Liver (tissue), 8 donors: ENCODE measurements at regions not wholly inside any gene's neighbourhood (a gene's known extent, or its start where the extent isn't known, plus 50 kb on each side); places are given as distances from the start of the nearest gene placed in this dataset.
A peak's percentile ranks its signal among the peaks of the same experiment; 100 is the strongest.

ENCODE experiments used
- DNase-seq: peaks from one replicate; pipeline ENCODE4 v3.0.0-alpha.2; 2017; ENCODE audit warnings: low spot score
- H3K27ac ChIP-seq, 2 donors: one replicate each; pipeline ENCODE4 v1.7.0; 2013; ENCODE audit warnings: inconsistent platforms in 2 of 2, low read length in 2 of 2, control low read depth in 1 of 2, low read depth in 1 of 2, mild to moderate bottlenecking in 1 of 2
- H3K27me3 ChIP-seq, 4 donors: one replicate each; pipeline versions ENCODE4 v1.6.1 to v1.7.0; 2013; ENCODE audit warnings: low read length in 3 of 4, inconsistent platforms in 1 of 4, mild to moderate bottlenecking in 1 of 4, moderate library complexity in 1 of 4; ENCODE audit not compliant: control insufficient read depth in 4 of 4, insufficient read depth in 4 of 4
- H3K36me3 ChIP-seq, 4 donors: one replicate each; pipeline versions ENCODE4 v1.6.1 to v1.7.0; 2013; ENCODE audit warnings: low read length in 3 of 4, mild to moderate bottlenecking in 3 of 4, low read depth in 1 of 4, moderate library complexity in 1 of 4; ENCODE audit not compliant: control insufficient read depth in 4 of 4, insufficient read depth in 3 of 4
- H3K4me1 ChIP-seq, 4 donors: one replicate each; pipeline versions ENCODE4 v1.6.1 to v1.7.0; 2013; ENCODE audit warnings: low read length in 3 of 4, mild to moderate bottlenecking in 3 of 4, moderate library complexity in 1 of 4; ENCODE audit not compliant: control insufficient read depth in 4 of 4, insufficient read depth in 4 of 4
- H3K4me3 ChIP-seq, 3 donors: one replicate each; pipeline versions ENCODE4 v1.6.1 to v1.7.0; 2013; ENCODE audit warnings: low read length in 3 of 3, control low read depth in 1 of 3, low read depth in 1 of 3, mild to moderate bottlenecking in 1 of 3
- H3K9ac ChIP-seq, 2 donors: one replicate each; pipeline ENCODE4 v1.7.0; 2013; ENCODE audit warnings: low read length in 2 of 2, mild to moderate bottlenecking in 2 of 2, moderate library complexity in 2 of 2, control low read depth in 1 of 2, low read depth in 1 of 2
- H3K9me3 ChIP-seq, 4 donors: one replicate each; pipeline versions ENCODE4 v1.6.1 to v1.7.0; 2013; ENCODE audit warnings: low read length in 3 of 4; ENCODE audit not compliant: control insufficient read depth in 4 of 4
- CTCF ChIP-seq: fragments of 150-350 bp; IDR thresholded peaks from 2 replicates; pipeline ENCODE4 v1.5.1; 2017; ENCODE audit warnings: improper control_type of control experiment, low read depth, low read length; ENCODE audit not compliant: missing input control
- EGR1 ChIP-seq, 2 donors: IDR thresholded peaks; 2 replicates each; pipeline ENCODE4 v1.6.1; 2016 to 2018; ENCODE audit warnings: antibody characterized with exemption in 2 of 2, low read depth in 2 of 2
- FOXA2 ChIP-seq: IDR thresholded peaks from 2 replicates; pipeline ENCODE4 v1.6.1; 2016; ENCODE audit warnings: antibody characterized with exemption
- GABPA ChIP-seq, 2 donors: IDR thresholded peaks in 1 of 2; conservative IDR thresholded peaks in 1 of 2; 2 replicates each; pipeline ENCODE4 v1.6.1; 2016; ENCODE audit warnings: antibody characterized with exemption in 2 of 2, mild to moderate bottlenecking in 1 of 2, moderate library complexity in 1 of 2
- HNF4A ChIP-seq, 2 donors: conservative IDR thresholded peaks; 2 replicates each; pipeline ENCODE4 v1.6.1; 2016; ENCODE audit warnings: antibody characterized with exemption in 2 of 2, mild to moderate bottlenecking in 2 of 2
- HNF4G ChIP-seq: IDR thresholded peaks from 2 replicates; pipeline ENCODE4 v1.6.1; 2016; ENCODE audit warnings: antibody characterized with exemption
- JUND ChIP-seq, 2 donors: IDR thresholded peaks; 2 replicates each; pipeline ENCODE4 v1.6.1; 2016; ENCODE audit warnings: antibody characterized with exemption in 2 of 2
- MAX ChIP-seq: IDR thresholded peaks from 2 replicates; pipeline ENCODE4 v1.6.1; 2016; ENCODE audit warnings: antibody characterized with exemption
- RAD21 ChIP-seq, 2 donors: IDR thresholded peaks; 2 replicates each; pipeline ENCODE4 v1.6.1; 2016; ENCODE audit warnings: antibody characterized with exemption in 2 of 2, mild to moderate bottlenecking in 2 of 2
- REST ChIP-seq: IDR thresholded peaks from 2 replicates; pipeline ENCODE4 v1.6.1; 2016; ENCODE audit warnings: antibody characterized with exemption, mild to moderate bottlenecking
- SP1 ChIP-seq: IDR thresholded peaks from 2 replicates; pipeline ENCODE4 v1.6.1; 2018; ENCODE audit warnings: antibody characterized with exemption, mild to moderate bottlenecking
- TAF1 ChIP-seq: conservative IDR thresholded peaks from 2 replicates; pipeline ENCODE4 v1.6.1; 2016; ENCODE audit warnings: antibody characterized with exemption, mild to moderate bottlenecking
- YY1 ChIP-seq: IDR thresholded peaks from 2 replicates; pipeline ENCODE4 v1.6.1; 2016; ENCODE audit warnings: antibody characterized with exemption, mild to moderate bottlenecking
- WGBS: extraction: QIAGEN DNeasy Blood & Tissue Kit; methylation state at CpG from one replicate; pipeline ENCODE4 v1.1.7; 2013; 5-methylcytosine and 5-hydroxymethylcytosine counted together
- TF ChIP-seq, protein P1 (sequence below): IDR thresholded peaks from 2 replicates; pipeline ENCODE4 v1.6.1; 2016; ENCODE audit warnings: antibody characterized with exemption
- TF ChIP-seq, protein P2 (sequence below): IDR thresholded peaks from 2 replicates; pipeline ENCODE4 v1.6.1; 2016; ENCODE audit warnings: antibody characterized with exemption
- donor health status: healthy.
- donor health status: healthy.
- donor health status: healthy.
- donor health status: healthy.
- donor health status: healthy.

DNA sequence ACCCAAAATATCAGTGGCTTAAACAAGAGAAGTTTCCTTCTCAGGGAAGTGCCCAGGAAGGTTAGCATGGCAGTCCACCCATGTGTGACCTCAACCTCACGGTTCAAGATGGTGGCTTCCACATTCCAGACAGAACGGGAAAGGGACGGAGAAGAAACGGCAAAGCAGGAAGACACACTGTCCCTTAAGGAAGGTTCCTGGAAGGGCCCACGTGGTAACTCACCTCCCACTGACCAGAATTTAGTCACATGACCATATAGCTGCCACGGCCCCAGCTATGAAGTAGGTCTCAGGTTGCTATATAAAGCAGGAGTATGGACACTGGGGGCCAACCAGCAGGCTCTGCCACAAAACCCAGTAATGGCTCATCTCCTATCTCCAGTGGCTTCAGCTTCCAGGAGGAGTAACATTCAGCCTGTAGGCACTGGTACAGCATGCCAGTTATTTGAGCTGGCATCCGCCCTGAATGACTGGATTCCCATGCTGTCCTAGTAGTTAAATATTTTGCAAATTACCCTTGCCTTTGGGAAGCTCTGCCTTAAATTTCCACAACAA, 278.5 kb upstream of the KLF14 start:
- Histone ChIP-seq H3K9me3 (no peaks in the 10 kb centered on the region), H3K36me3 (no peaks in the 10 kb centered on the region), H3K9ac (no peak overlapping the region)

GRCh38 chr7:131013716-131014115, 279.7 kb upstream of the KLF14 start:
- Histone ChIP-seq H3K27me3 (no peaks in the 10 kb centered on the region), H3K36me3 (no peaks in the 10 kb centered on the region), H3K4me1 (peaks cover 19 to 49% (median 33%) of the 10 kb centered on the region in 4 donors), H3K9ac (no peak overlapping the region), H3K27ac (no peak overlapping the region), H3K9me3 (no peaks in the 10 kb centered on the region), H3K4me3 (no peak overlapping the region)
- WGBS = 93% methylated on average over 11 of the region's 11 CpGs
- no peak for TF ChIP-seq EGR1 (IDR thresholded peaks at IDR 0.05; ENCODE audit: low read depth in 2 of 2)
- no peak for TF ChIP-seq YY1
- no peak for TF ChIP-seq RAD21 (IDR thresholded peaks at IDR 0.05)
- TF ChIP-seq GABPA (IDR thresholded peaks at IDR 0.05 in 1 of 2, conservative IDR thresholded peaks at IDR 0.05 in 1 of 2) = no peak
- TF ChIP-seq, protein P1, sequence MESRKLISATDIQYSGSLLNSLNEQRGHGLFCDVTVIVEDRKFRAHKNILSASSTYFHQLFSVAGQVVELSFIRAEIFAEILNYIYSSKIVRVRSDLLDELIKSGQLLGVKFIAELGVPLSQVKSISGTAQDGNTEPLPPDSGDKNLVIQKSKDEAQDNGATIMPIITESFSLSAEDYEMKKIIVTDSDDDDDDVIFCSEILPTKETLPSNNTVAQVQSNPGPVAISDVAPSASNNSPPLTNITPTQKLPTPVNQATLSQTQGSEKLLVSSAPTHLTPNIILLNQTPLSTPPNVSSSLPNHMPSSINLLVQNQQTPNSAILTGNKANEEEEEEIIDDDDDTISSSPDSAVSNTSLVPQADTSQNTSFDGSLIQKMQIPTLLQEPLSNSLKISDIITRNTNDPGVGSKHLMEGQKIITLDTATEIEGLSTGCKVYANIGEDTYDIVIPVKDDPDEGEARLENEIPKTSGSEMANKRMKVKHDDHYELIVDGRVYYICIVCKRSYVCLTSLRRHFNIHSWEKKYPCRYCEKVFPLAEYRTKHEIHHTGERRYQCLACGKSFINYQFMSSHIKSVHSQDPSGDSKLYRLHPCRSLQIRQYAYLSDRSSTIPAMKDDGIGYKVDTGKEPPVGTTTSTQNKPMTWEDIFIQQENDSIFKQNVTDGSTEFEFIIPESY = no peak
- TF ChIP-seq JUND (IDR thresholded peaks at IDR 0.05) = no peak
- TF ChIP-seq HNF4A (conservative IDR thresholded peaks at IDR 0.05) = no peak
- TF ChIP-seq MAX = no peak
- TF ChIP-seq REST = no peak
- TF ChIP-seq CTCF = no peak
- no peak for TF ChIP-seq HNF4G
- no peak for TF ChIP-seq FOXA2
- no peak for TF ChIP-seq TAF1
- TF ChIP-seq SP1 = no peak
- TF ChIP-seq, protein P2, sequence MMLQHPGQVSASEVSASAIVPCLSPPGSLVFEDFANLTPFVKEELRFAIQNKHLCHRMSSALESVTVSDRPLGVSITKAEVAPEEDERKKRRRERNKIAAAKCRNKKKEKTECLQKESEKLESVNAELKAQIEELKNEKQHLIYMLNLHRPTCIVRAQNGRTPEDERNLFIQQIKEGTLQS = no peak
- no peak for DNase-seq

More for the DNA sequence above, 278.5 kb upstream of the KLF14 start:
- Histone ChIP-seq H3K4me1 (peaks cover 22 to 56% (median 38%) of the 10 kb centered on the region in 4 donors), H3K27me3 (no peaks in the 10 kb centered on the region), H3K4me3 (no peak overlapping the region), H3K27ac (peak overlapping the region; percentile 68 to 77)
- DNase-seq = no peak
- peak; percentile 6 for TF ChIP-seq YY1
- TF ChIP-seq RAD21 (IDR thresholded peaks at IDR 0.05) = no peak
- 81% methylated on average over 7 of the region's 7 CpGs for WGBS
